ENCODE measurements at regions not wholly inside any gene's neighbourhood (a gene's known extent, or its start where the extent isn't known, plus 50 kb on each side); places are given as distances from the start of the nearest gene placed in this dataset.

DNA sequence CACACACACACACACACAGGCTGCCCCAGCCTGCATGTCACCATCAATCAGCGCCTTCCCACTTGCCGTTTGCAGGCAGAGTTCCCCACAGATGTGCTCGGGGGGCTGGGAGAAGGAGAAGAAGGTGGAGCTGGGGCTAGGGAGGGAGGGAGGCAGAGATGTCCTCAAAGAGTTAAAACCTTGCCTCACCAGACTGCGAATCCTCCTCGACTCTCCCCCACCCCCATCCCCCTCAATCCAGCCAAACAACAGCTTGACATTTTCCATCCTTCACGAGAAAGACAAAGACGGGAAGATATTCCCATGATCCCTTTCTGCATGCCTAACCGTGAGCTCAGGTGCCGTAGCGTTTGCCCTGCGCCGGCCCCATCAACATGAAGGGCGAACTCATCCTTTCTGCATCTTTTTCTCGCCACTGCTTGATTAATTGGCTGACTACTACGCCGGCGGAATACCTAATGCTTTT is 365.5 kb downstream of the MIAT start:
- DNase-seq, result no peak

DNA sequence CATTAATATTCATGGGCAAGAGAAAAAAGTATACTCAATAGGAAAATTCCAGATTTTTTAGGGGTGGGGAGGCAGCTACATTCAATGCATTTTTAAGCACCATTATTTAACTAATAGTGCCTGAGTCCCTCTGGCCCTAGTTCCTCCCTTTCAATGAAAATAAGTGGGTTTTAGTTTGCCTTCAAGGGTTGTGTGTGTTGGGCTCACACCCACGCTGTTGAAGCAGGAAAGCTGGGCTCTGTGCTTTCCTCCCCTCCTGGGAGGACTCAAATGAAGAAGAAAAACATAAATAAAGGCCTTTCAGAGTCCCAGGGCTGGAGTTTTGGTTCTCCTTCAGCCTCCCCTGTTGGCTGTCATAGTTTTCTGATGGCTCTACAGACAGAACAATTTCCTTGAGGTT is 366.2 kb downstream of the MIAT start:
- DNase-seq, result no peak

DNA sequence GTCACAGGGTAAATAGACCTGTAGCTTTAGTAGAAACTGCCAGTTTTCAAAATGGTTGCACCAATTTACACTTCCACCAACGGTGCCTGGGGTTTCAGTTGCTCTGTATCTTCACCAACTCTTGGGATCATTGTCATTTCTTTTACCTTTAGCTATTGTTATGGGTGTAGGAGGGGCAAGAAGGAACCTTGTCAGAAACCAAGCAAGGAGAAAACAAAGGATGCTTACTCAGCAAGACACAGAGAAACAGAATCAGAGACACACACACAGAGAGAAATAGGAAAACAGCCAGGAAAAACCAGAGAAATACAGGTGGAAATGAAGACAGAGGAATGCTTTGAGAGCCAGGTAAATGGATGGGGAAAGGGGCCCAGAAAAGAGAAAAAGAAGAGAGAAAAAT is 367.6 kb downstream of the MIAT start:
- DNase-seq, result no peak

DNA sequence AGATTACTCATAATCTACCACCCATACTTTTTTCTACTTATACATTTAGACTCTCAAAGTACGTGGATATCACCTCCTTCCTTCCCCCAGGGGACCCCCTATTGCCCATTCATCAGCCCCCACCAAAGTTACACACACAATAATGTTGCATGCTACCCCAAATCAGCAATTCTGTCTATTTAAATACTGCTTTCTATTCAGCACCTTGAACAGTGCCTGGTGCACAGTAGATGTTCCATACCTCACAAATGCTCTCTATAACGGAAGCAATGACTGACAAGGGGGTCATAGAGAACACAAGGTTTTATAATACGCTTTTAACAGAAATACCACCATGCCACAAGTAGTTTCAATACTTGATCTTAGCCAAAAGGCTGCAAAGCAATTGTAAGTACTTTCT is 370.7 kb downstream of the MIAT start:
- DNase-seq, result no peak

DNA sequence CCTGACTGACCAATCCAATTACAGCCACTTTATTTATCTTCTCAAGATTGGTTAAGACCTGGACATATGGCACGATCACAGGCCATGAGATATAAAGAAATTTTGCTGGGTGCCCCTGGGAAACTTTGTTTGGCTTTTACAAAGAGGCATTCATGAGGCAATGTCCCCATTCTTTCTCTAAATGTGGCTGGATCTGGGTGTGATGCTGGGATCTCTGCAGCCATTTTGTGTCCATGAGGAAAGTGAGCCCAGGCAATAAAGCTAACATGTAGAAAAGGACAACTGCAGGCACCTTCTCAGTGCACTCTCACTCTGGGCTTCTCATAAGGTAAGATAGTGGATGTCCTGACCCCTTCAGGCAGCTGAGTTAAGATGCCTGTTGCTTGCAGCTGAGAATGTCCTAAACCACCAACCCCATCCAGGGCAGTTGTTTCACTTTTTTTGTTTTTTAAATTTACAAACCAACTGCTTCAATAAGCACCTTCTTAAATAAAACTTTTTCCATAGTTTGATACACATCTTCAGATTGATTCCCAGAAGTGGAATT is 372.3 kb downstream of the MIAT start:
- no peak for DNase-seq

DNA sequence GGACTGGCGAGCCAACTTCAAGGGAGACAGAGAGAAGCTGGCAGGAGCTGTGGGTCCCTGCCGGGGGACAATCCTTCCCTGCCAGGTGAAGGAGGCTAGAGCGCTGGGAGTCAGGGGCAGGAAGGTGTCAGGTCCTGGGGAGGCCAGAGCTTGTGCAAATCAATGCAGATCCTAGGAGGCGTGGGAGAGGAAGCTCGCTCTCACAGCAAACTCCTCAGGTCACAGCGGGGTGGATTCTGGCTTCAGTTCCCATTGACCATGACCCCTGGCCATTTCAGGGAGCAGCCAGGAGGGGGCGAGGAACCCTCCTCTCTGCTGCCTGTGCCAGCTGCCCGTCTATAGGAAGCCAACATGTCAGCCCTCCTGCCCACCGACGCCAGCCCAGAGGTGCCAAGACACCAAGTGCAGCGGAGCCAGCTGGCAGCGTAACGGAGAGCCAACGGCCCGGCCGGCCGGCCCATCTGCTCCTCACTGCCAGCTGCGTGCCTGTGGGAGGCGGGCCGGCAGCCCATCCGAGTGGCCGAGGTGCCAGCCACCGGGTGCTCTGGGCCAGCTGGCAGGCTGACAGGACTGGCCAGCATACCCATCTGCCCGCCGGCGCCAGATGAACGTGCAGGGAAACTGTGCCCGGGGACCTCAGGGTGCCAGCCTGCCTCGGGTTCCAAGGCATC is 374.8 kb downstream of the MIAT start:
- DNase-seq, result no peak

DNA sequence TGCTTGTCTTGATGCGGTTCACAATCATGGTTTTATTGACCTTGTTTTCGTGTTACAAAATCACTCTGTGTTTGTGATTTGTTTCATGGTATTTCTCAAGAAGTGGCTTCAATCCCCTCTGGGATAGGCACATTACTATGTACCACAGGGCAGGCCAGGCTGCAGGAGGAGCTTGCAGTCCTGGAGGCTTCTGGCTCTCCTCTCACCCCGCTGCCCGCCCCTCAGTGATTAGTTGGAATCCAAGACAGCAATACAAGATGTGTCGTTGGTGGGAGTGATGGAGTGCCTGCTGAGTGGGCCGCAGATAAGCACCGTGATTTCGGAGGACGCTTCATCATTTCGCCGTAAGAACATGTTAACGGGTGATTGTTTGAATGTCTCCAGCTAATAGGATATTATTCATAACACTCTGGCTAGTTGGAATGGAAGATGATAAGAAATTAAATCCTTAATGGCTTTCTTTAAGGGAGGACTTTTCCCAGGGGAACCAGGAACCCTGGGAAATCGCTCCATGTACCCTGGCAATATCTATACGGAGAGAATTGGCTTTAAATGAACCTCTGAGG is 384.4 kb downstream of the MIAT start:
- DNase-seq, result no peak

DNA sequence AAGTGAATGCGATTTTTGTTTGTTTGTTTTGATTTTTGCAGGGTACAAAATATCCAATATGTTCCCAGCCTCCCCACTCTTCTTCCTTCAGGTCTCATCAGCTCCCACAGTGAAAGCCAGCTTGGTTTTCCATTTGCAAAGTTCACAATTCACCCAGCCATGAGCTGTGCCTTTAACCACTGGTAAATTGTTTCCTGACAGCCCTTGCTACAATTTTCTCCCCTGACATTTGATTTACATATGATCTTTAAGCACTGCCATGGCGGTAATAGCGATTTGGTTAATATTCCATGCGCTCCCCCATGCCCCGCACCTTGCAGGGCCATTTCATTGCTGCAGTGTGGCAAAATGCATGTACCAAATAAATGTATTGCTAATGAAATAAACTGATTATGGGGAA is 385.9 kb downstream of the MIAT start:
- DNase-seq, result no peak

DNA sequence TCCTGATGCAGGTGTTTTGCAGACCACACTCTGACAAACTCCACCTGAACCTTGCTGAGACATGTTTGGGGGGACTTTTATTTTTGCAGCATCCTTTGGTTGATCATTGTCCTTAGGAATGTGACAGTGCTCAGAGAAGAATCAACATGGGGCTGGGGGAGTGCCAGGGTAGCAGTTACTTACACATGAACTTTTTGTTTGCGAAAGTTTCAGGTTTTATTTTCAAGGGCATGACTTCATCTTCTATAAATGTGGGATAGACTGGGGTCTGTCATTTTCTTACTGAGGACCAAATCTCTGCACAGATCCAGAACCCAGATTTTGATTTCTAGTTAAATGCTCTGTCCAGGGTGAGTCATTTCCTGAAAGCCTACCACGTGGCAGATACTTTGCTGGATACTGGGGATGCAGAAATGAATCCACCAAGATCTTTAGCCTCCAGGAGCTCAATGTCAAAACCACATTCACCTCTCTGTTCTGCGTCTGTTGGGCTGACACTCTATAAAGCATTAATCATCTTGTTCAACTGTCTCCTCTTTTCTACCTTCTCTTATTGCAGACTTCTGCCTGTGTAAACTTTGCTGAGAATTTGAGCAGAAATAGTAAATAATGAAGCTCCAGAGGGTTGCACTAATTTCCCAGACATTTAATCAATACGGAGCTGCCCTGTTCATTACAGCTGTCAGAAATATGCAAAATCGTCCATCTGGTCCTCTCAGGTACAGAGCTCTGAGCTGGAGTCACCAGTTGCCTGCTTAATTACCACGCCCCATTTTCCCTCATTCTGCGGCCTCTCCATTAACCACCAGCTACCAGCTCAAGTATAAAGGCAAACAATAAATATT is 387.9 kb downstream of the MIAT start:
- no peak for DNase-seq

DNA sequence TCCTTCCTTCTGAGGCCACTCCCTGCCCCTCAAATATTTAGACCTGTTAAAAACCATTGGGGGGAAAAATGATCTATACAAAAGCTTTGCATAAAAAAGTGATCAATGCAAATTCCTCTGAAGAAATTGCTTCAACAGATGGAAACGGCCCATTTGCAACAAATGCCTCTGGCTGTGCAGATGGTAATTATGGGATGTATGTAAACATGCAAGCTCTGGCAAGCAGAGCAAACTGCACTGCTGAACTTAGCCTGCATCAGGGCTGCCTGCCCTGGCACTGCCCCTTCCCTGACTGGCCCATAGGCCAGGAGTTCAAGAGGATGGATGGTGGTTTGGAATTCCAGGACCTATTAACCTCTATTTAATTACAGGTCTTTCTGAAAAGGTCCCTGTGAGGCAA is 388.7 kb downstream of the MIAT start:
- no peak for DNase-seq

DNA sequence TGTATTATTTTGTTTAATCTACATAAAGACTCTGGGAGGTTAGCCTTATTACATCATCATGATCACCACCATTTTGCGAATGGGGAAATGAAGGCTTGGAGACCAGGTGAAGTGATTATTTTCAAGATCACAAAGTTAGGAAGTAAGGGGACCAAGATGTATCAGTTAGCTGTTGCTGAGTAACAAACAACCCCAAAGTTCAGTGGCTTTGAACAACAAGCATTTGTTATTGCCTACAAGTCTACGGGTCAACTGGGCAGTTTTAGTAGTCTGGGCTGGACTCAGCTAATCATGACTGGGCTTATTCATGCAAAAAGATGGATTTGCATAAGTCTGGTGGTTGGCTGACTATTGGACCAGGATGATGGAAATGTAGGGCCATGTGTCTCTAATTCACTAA is 389.2 kb downstream of the MIAT start:
- DNase-seq, result no peak

DNA sequence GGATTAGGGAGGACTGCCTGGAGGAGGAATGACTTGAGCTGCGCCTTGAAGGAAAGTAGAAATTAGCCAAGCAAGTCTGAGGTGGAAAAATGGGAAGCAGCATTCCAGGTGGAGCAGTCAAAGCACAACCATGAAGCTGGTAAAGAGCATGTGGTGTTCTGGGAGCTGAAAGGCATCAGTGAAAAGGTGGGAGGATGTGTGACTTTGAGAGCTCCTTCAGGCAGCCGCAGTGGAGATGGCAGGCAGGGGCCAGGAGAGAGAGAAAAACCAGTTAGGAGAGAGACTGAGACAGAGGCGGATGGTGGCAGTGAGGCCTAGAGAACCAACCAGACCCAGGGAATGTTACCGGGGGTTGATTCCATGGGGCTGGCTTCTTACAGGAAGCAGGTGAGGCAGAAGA is 393.4 kb downstream of the MIAT start:
- DNase-seq, result no peak

DNA sequence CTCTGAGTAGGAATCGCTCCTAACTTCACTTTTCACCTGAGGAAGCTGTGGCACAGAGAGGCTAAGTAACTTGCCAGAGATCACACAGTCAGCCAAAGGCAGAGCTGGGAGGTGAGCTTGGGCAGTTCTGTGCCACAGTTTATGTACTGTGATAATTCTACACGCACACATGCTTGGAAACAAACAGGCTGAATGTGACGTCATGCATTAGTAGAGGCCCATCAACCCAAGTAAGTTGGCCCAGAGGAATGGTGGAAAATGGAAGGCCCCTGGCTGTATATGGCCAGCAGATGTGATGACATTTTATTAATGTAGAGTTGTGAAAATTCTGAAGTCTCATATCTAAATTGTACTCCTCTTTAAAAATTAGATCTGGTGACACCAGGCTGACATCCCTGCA is 394.0 kb downstream of the MIAT start:
- DNase-seq, result no peak

DNA sequence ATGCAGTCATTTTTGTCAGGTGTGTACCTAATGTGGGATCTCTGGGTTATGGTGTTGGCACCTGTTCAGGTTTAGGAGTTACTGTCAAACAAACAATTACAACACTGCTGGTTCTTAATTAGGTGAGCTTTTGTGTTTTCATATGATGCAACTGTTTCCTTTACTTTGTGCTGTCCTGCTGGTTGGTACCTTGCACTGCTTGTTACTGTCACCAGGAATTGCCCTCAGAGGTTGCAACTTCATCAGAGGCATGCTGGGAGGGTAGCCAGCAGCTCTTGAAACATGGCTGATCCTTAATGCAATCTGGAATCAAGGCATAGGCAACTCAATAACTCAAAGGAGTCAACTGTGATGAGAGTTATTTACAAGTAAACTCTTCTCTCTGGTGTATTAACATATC is 400.3 kb downstream of the MIAT start:
- DNase-seq, result no peak

DNA sequence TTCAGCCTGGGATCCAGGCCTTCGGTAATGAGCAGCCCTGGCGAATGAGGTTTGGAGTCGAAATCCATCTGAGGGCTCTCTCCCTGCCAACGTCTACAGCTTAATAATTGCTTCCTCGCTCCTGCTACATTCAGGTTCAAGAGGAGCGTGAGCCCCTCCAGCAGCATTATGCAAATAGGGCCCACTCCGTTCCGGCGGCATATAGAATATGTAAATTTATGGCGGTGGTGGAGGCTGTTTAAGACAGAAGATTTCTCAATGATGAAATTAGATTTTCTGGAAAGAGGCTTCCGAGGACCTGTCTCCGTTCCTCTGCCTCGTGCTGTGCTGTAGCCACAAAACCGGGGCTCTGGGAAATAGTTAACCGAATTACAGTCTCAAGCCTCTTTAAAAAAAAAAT is 402.8 kb downstream of the MIAT start:
- no peak for DNase-seq

DNA sequence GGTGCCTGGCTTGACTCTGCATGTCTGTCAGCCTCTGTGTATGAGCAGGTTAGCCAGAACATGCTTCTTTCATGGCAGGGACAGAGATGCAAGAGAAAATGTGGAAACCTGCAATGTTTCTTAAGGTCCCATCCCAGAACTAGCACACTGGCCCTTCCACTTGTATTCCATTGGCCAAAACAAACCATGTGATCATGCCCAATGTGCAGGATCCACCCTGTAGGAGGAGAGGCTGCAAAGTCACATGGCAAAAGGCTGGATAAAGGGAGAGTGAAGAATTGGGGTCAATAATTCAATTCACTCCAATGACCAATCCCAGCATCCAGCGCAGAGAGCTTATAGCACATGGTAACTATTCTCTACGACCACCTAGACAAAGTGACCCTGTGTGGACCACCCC is 405.5 kb downstream of the MIAT start:
- DNase-seq, result no peak

DNA sequence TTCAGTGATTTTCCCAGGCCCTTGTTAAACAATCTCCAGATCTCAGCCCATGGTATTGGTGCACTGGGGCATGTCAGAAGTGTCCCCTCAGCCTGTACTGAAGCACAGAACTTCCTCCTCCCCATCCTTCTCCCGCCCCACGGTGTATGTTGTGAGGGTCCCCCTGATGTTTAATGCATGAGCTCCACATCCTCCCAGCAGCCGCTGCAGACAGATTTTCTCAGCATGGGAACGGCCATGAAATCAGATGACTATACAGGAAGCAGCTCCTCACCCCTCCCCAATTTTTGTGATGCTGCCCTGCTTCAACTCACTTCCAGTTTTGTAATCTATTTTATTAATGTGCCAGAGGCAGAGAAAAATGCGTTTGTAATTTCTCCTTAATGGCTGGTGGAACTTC is 406.0 kb downstream of the MIAT start:
- DNase-seq, result no peak

DNA sequence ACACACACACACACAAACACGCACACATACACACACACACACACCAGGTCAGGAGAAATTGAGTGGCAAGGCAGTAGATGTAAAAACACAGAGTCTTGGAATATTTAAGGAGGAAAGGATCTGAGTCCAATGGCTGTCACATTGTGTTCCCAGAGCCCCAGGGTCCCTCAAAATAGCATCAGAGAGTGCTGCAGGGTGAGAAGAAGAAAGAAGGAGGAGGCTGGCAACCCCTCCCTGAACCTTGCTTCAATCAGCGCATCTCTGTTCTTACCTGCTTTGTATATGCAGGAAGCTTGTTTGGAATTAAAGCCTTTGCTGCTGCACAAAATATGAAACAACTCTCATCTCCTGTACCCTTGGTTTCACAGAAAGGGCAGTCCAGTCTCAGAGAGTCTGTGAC is 406.5 kb downstream of the MIAT start:
- no peak for DNase-seq

DNA sequence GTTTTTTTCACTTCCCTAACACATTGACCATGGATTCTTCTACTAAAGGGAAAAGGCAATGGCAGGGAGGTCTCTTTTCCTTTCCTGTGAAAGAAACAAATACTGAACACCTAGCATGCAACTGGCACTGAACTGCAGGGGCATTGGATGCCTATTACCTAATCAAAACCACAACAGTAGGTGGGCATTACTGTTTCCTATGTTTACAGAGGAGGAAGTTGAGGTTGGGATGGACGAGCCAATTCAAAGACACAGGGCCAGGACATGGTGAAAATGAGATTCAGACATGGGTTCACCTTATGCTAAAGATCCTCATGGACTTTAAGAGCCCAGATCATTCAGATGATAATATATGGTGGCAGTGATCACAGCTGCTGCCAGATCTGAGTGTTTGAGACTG is 407.0 kb downstream of the MIAT start:
- no peak for DNase-seq

DNA sequence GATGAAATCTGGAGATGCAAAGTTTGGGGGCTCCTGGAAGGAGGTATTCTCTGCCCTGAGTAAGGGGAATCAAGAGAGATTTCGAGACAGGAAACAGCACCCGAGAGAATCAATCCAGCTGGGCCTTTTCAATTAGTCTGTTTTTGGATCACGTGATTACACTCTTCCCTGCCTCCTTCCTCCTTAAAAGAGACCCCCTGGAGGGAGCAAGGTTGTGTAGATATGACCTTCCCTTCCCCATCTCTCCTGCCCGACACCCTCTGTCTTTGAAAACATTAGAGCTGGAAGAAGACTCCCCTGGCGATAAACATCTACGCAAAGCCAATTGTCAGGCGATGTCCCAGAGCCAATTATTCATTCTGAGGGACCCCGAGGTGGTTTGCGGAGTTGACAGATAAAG is 407.9 kb downstream of the MIAT start:
- no peak for DNase-seq

DNA sequence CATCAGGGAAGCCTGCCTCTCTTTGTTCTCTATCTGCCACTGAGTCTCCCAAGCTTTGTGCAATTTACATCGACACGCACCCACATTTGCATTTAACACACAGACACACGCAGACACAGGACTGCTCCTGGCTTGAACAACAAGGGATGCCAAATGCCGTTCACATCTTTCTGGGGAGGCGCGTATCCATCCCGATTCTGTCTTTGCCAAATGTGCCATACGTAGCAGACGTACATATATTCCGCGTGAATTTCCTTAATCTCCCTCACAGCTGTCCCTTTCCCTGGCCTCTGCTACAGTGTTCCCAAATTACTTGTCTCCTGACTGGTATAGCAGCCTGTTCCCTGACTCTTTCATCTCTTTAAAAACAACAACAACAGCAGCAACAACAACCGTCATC is 409.5 kb downstream of the MIAT start:
- DNase-seq, result no peak

DNA sequence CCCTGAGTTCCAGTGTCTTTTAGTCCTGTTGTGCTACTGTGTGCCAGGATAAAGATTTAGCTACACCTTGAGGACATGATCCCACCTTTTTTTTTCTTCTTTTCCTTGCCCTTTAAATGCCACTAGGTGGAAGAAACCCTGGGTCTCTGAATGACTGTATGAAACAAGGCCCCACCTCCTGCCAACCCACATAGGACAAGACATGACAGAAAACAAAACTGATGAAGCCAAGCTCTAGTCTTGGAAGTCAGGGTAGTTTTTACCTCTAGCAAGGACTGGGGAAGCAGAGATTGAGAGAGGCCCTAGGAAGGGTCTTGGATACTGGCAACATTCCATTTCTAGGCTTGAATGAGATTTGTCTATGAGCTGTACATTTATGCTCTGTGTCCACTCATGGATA is 410.7 kb downstream of the MIAT start:
- DNase-seq, result no peak

DNA sequence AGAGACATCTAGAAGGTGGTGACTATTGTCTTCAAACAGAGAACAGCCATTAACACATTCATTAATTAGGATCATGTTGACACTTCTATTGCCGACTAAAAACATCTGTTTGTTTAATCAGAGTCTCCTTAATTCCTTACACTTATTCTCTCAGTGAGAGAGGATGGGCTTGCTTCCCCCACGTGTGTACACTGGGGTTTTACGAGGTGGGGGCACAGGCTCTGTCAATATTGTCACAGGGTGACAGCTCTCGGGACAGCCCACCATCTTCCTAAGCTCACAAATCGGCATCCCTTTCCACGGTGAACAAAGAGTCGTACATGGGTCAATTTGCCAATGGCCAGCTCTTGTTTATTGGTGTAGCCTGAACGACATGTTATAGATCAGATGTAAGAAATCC is 413.2 kb downstream of the MIAT start:
- no peak for DNase-seq

Data from MV-4-11 (cell line).